HepG2 (cell line): ENCODE measurements at regions not wholly inside any gene's neighbourhood (a gene's known extent, or its start where the extent isn't known, plus 50 kb on each side); places are given as distances from the start of the nearest gene placed in this dataset.

Source experiments
- ATAC-seq: fragments of 200-7000 bp; cut with Tn5 transposase; 3 replicates; pipeline ENCODE4 v1.9.1; 2020; ENCODE audit warnings: mild to moderate bottlenecking, moderate library complexity
- BruUV-seq: library from RNA; stranded (reverse); fragments of 400-500 nt; replicated peaks from 2 replicates; lab custom pipeline; 2021; lab: Mats Ljungman, UMichigan
- CTCF ChIA-PET: fragments of 300-600 bp; formaldehyde crosslinking; extraction: SDS; loops from one replicate; lab custom pipeline; 2021; ENCODE audit warnings: low total read pairs, inconsistent platforms, low intra/inter-chr PET ratio; lab: Yijun Ruan, JAX
- POLR2A ChIA-PET: fragments of 350-600 bp; sonication (Branson Sonifier 250); formaldehyde crosslinking; loops from one replicate; lab custom pipeline; 2020; ENCODE audit warnings: antibody characterized with exemption, inconsistent platforms; lab: Yijun Ruan, JAX
- DNase-seq: peaks from one replicate; pipeline ENCODE4 v3.0.0-alpha.2; 2015; ENCODE audit warnings: low spot score
- FAIRE-seq: peaks from 3 replicates; lab custom pipeline; 2011; peaks lifted over from hg19 to GRCh38; lab: Jason Lieb, UNC
- H2AFZ ChIP-seq: one replicate; pipeline ENCODE4 v1.6.1; 2011; ENCODE audit warnings: low read length, inconsistent platforms
- H3K27ac ChIP-seq: fragments of 300-600 bp; 3 replicates; pipeline ENCODE4 v1.8.0; 2011; ENCODE audit warnings: mixed run types, mild to moderate bottlenecking, mixed read lengths, low read length, inconsistent platforms; ENCODE audit not compliant: insufficient read depth; ENCODE audit errors: extremely low read length
- H3K27me3 ChIP-seq, 2 experiments: fragments of 200-600 bp in 1 of 2; 2 replicates in 1 of 2; 3 replicates in 1 of 2; pipeline versions ENCODE4 v1.6.0 to v1.8.0; 2011; ENCODE audit warnings: low read length in 2 of 2, mild to moderate bottlenecking in 2 of 2, moderate library complexity in 2 of 2, inconsistent platforms in 1 of 2; ENCODE audit not compliant: insufficient read depth in 2 of 2, control insufficient read depth in 1 of 2
- H3K36me3 ChIP-seq, 2 experiments: fragments of 200-600 bp in 1 of 2; replicated peaks in 1 of 2; 2 replicates in 1 of 2; 3 replicates in 1 of 2; pipeline versions ENCODE4 v1.5.1 to v1.8.0; 2011; ENCODE audit warnings: low read length in 2 of 2, inconsistent platforms in 1 of 2; ENCODE audit not compliant: insufficient read depth in 2 of 2, control insufficient read depth in 1 of 2
- H3K4me1 ChIP-seq: 2 replicates; pipeline ENCODE4 v1.5.1; 2012; ENCODE audit warnings: low read length, inconsistent platforms; ENCODE audit not compliant: insufficient read depth
- H3K4me2 ChIP-seq: 2 replicates; pipeline ENCODE4 v1.6.0; 2011; ENCODE audit warnings: low read depth, low read length, inconsistent platforms
- H3K4me3 ChIP-seq, 3 experiments: fragments of 200-600 bp in 1 of 3; sonication (generic), shearing (Covaris generic) in 1 of 3; replicated peaks in 1 of 3; 2 replicates each; pipeline ENCODE4 v1.5.1; 2011 to 2016; ENCODE audit warnings: low read length in 3 of 3, inconsistent platforms in 2 of 3, low read depth in 2 of 3, mild to moderate bottlenecking in 2 of 3, control low read depth in 1 of 3, mixed read lengths in 1 of 3; ENCODE audit not compliant: insufficient read depth in 1 of 3
- H3K79me2 ChIP-seq: one replicate; pipeline ENCODE4 v1.6.1; 2011; ENCODE audit warnings: low read length, inconsistent platforms; ENCODE audit not compliant: insufficient read depth
- H3K9ac ChIP-seq: 2 replicates; pipeline ENCODE4 v1.6.0; 2011; ENCODE audit warnings: mild to moderate bottlenecking, low read depth, low read length, inconsistent platforms; ENCODE audit not compliant: insufficient read depth
- H3K9me3 ChIP-seq: 2 replicates; pipeline ENCODE4 v1.5.1; 2012; ENCODE audit warnings: mild to moderate bottlenecking, low read length
- H4K20me1 ChIP-seq: 2 replicates; pipeline ENCODE4 v1.6.0; 2011; ENCODE audit warnings: inconsistent platforms, mild to moderate bottlenecking, low read length, moderate library complexity; ENCODE audit not compliant: insufficient read depth
- HINFP ChIP-seq: sonication (generic); formaldehyde crosslinking; IDR thresholded peaks from 2 replicates; pipeline ENCODE4 v1.4.0; 2020; ENCODE audit warnings: low read depth, mild to moderate bottlenecking, missing genetic modification reagents
- MTA3 ChIP-seq: sonication (generic); formaldehyde crosslinking; IDR thresholded peaks from 2 replicates; pipeline ENCODE4 v1.4.0; 2020; ENCODE audit warnings: missing genetic modification reagents
- NCOR1 ChIP-seq: fragments of 200-600 bp; sonication (generic); IDR thresholded peaks from 2 replicates; pipeline ENCODE4 v1.7.0; 2017; ENCODE audit warnings: antibody characterized with exemption, low read length, borderline replicate concordance
- SMAD1 ChIP-seq: sonication (generic); formaldehyde crosslinking; IDR thresholded peaks from 2 replicates; pipeline ENCODE4 v1.4.0; 2020; ENCODE audit warnings: missing genetic modification reagents, low read depth, mild to moderate bottlenecking, borderline replicate concordance
- ZBTB40 ChIP-seq, 2 experiments: fragments of 450-650 bp in 1 of 2; sonication (generic) in 1 of 2; formaldehyde crosslinking in 1 of 2; IDR thresholded peaks; 2 replicates each; pipeline versions ENCODE4 v1.6.1 to v1.8.0; 2016 to 2022; ENCODE audit warnings: antibody characterized with exemption in 1 of 2, mild to moderate bottlenecking in 1 of 2, missing genetic modification reagents in 1 of 2
- ZNF281 ChIP-seq: sonication (generic); formaldehyde crosslinking; IDR thresholded peaks from 2 replicates; pipeline ENCODE4 v1.4.0; 2020; ENCODE audit warnings: missing genetic modification reagents, borderline replicate concordance
- ZNF512 ChIP-seq: sonication (generic); formaldehyde crosslinking; IDR thresholded peaks from 2 replicates; pipeline ENCODE4 v1.4.0; 2020; ENCODE audit warnings: mild to moderate bottlenecking, missing genetic modification reagents
- WGBS: methylation state at CpG from one replicate; pipeline ENCODE4 v1.1.6; 2017; ENCODE audit warnings: low lambda C conversion rate; 5-methylcytosine and 5-hydroxymethylcytosine counted together
- in situ Hi-C: cut with HindIII; loops from 2 replicates; pipeline ENCODE4 v1.10.0; 2017; ENCODE audit warnings: low pct_unique_long_range_greater_than_20kb; ENCODE audit not compliant: extremely low pct_ligation_motif_present
- intact Hi-C: fragments of 100-400 bp; cut with micrococcal nuclease; formaldehyde crosslinking; loops from one replicate; pipeline ENCODE4 v1.10.0; 2022; ENCODE audit not compliant: unreplicated experiment

GRCh38 chr10:114715171-114715670 lies 57.1 kb upstream of the ABLIM1 start:
- in situ Hi-C loops = no loop called here
- Histone ChIP-seq H2AFZ (no peak overlapping the region), H3K9me3 (no peaks in the 10 kb centered on the region), H3K4me3 (no peak overlapping the region), H3K79me2 (no peaks in the 10 kb centered on the region), H3K4me2 (no peak overlapping the region), H3K27ac (no peak overlapping the region), H3K9ac (no peak overlapping the region), H3K4me1 (peaks cover 28% of the 10 kb centered on the region), H3K27me3 (no peaks in the 10 kb centered on the region; a peak in 2 of 5 replicates), H4K20me1 (no peaks in the 10 kb centered on the region), H3K36me3 (no peaks in the 10 kb centered on the region)
- no peak for FAIRE-seq
- WGBS = 45% methylated on average over 7 of the region's 7 CpGs
- DNase-seq = no peak
- ATAC-seq = no peak
- POLR2A ChIA-PET = no interaction called here
- BruUV-seq = no TSS peak
- CTCF ChIA-PET = no interaction called here
- intact Hi-C loops = loop anchor here (10.0 kb wide), 1 partner anchor 410 kb away; no protein-coding TSS in a partner anchor
- TF ChIP-seq ZBTB40 (IDR thresholded peaks at IDR 0.05) (no peak), ZBTB40 (CRISPR knock-in tag; IDR thresholded peaks at IDR 0.05) (no peak), ZNF281 (CRISPR knock-in tag) (no peak), NCOR1 (no peak), HINFP (CRISPR knock-in tag) (no peak), MTA3 (CRISPR knock-in tag) (no peak), ZNF512 (no peak), SMAD1 (CRISPR knock-in tag) (no peak)
